Neural cell (in vitro differentiated cells): ENCODE measurements at regions not wholly inside any gene's neighbourhood (a gene's known extent, or its start where the extent isn't known, plus 50 kb on each side); places are given as distances from the start of the nearest gene placed in this dataset.

Source experiments
- H2AFZ ChIP-seq: fragments of 200-600, 300-800 bp; sonication (generic), shearing (Covaris generic); 2 replicates; pipeline ENCODE4 v1.6.0; 2014; ENCODE audit warnings: low read depth, mild to moderate bottlenecking, antibody characterized with exemption, low read length, moderate library complexity
- H3F3A ChIP-seq: fragments of 200-600 bp; shearing (Covaris generic); 2 replicates; pipeline ENCODE4 v1.6.1; 2016; ENCODE audit warnings: mild to moderate bottlenecking, moderate library complexity, mixed read lengths, antibody characterized with exemption, low read length; ENCODE audit not compliant: insufficient read depth, poor library complexity, severe bottlenecking
- H3K27ac ChIP-seq: fragments of 200-600, 300-800 bp; sonication (generic), shearing (Covaris generic); 2 replicates; pipeline ENCODE4 v1.5.1; 2014; ENCODE audit warnings: mild to moderate bottlenecking, low read length, moderate library complexity
- H3K27me3 ChIP-seq: fragments of 300-800, 200-600 bp; sonication (generic), shearing (Covaris generic); 2 replicates; pipeline ENCODE4 v1.6.0; 2014; ENCODE audit warnings: mild to moderate bottlenecking, low read depth, low read length, moderate library complexity; ENCODE audit not compliant: insufficient read depth
- H3K36me3 ChIP-seq: fragments of 300-800, 200-600 bp; sonication (generic), shearing (Covaris generic); 2 replicates; pipeline ENCODE4 v1.5.1; 2014; ENCODE audit warnings: mild to moderate bottlenecking, antibody characterized with exemption, low read length, moderate library complexity; ENCODE audit not compliant: insufficient read depth
- H3K4me2 ChIP-seq: fragments of 300-800, 200-600 bp; sonication (generic), shearing (Covaris generic); 2 replicates; pipeline ENCODE4 v1.6.0; 2014; ENCODE audit warnings: mild to moderate bottlenecking, low read length
- H3K4me3 ChIP-seq: fragments of 300-800, 200-600 bp; sonication (generic), shearing (Covaris generic); 2 replicates; pipeline ENCODE4 v1.5.1; 2014; ENCODE audit warnings: mild to moderate bottlenecking, low read length, moderate library complexity
- H3K79me2 ChIP-seq: fragments of 200-600 bp; shearing (Covaris generic); replicated peaks from 2 replicates; pipeline ENCODE4 v1.6.0; 2014; ENCODE audit warnings: mild to moderate bottlenecking, low read length, moderate library complexity; ENCODE audit not compliant: insufficient read depth
- H3K9ac ChIP-seq: fragments of 300-800, 200-600 bp; sonication (generic), shearing (Covaris generic); 2 replicates; pipeline ENCODE4 v1.6.1; 2016; ENCODE audit warnings: mild to moderate bottlenecking, low read length, mixed read lengths
- H3K9me2 ChIP-seq: fragments of 200-600 bp; shearing (Covaris generic); 2 replicates; pipeline ENCODE4 v1.6.1; 2016; ENCODE audit warnings: mild to moderate bottlenecking, low read length, mixed read lengths; ENCODE audit not compliant: insufficient read depth
- H3K9me3 ChIP-seq: fragments of 200-600, 300-800 bp; sonication (generic), shearing (Covaris generic); 2 replicates; pipeline ENCODE4 v1.6.1; 2016; ENCODE audit warnings: mild to moderate bottlenecking, mixed run types, low read length, moderate library complexity, mixed read lengths
- H4K20me1 ChIP-seq: fragments of 200-600 bp; shearing (Covaris generic); 2 replicates; pipeline ENCODE4 v1.6.1; 2016; ENCODE audit warnings: mild to moderate bottlenecking, mixed run types; ENCODE audit not compliant: insufficient read depth
- CTCF ChIP-seq: fragments of 450-650 bp; IDR thresholded peaks from 2 replicates; pipeline ENCODE4 v1.5.1; 2014; ENCODE audit warnings: antibody characterized with exemption, mild to moderate bottlenecking, moderate library complexity; ENCODE audit not compliant: poor library complexity, severe bottlenecking
- EP300 ChIP-seq: fragments of 450-650 bp; conservative IDR thresholded peaks from 2 replicates; pipeline ENCODE4 v1.6.1; 2014; ENCODE audit warnings: antibody characterized with exemption, mild to moderate bottlenecking, moderate library complexity; ENCODE audit not compliant: poor library complexity, severe bottlenecking
- EZH2 ChIP-seq: fragments of 200-600, 300-800 bp; shearing (Covaris generic), sonication (generic); IDR thresholded peaks from 2 replicates; pipeline ENCODE4 v1.6.1; 2014; ENCODE audit warnings: antibody characterized with exemption, low read length, borderline replicate concordance, mild to moderate bottlenecking; ENCODE audit not compliant: insufficient read depth, poor library complexity, severe bottlenecking
- MXI1 ChIP-seq: fragments of 450-650 bp; conservative IDR thresholded peaks from 2 replicates; pipeline ENCODE4 v1.6.1; 2014; ENCODE audit warnings: antibody characterized with exemption, mild to moderate bottlenecking; ENCODE audit not compliant: poor library complexity, severe bottlenecking
- POLR2AphosphoS5 ChIP-seq: IDR thresholded peaks from 2 replicates; pipeline ENCODE4 v1.6.1; 2012
- RAD21 ChIP-seq: fragments of 450-650 bp; conservative IDR thresholded peaks from 2 replicates; pipeline ENCODE4 v1.6.1; 2014; ENCODE audit warnings: antibody characterized with exemption, mild to moderate bottlenecking, moderate library complexity
- REST ChIP-seq: IDR thresholded peaks from 2 replicates; pipeline ENCODE4 v1.6.1; 2012; ENCODE audit warnings: borderline replicate concordance
- SMC3 ChIP-seq: fragments of 450-650 bp; conservative IDR thresholded peaks from 2 replicates; pipeline ENCODE4 v1.6.1; 2014; ENCODE audit warnings: antibody characterized with exemption, mild to moderate bottlenecking, moderate library complexity; ENCODE audit not compliant: poor library complexity
- TAF1 ChIP-seq: IDR thresholded peaks from 2 replicates; pipeline ENCODE4 v1.6.1; 2012; ENCODE audit warnings: low read depth

- Histone ChIP-seq H3K27me3 (no peaks in the 10 kb centered on the region), H3K79me2 (no peaks in the 10 kb centered on the region), H3K9ac (no peak overlapping the region), H3K9me2 (no peaks in the 10 kb centered on the region), H3K36me3 (no peaks in the 10 kb centered on the region), H3K4me2 (no peak overlapping the region), H3K27ac (no peak overlapping the region), H3K4me3 (no peak overlapping the region), H2AFZ (no peak overlapping the region), H3K9me3 (no peaks in the 10 kb centered on the region), H4K20me1 (no peaks in the 10 kb centered on the region), H3F3A (no peaks in the 10 kb centered on the region)
- TF ChIP-seq EP300 (no peak), POLR2AphosphoS5 (no peak), MXI1 (no peak), SMC3 (no peak), CTCF (no peak), TAF1 (no peak), REST (no peak)
Measured at GRCh38 chr13:74990992-74991391, 491.0 kb downstream of the TBC1D4 start.

GRCh38 chr13:74987124-74987690, 494.8 kb downstream of the TBC1D4 start:
- Histone ChIP-seq H3K9me2 (no peaks in the 10 kb centered on the region), H3K9me3 (no peaks in the 10 kb centered on the region), H3K9ac (no peak overlapping the region), H4K20me1 (no peaks in the 10 kb centered on the region), H3K4me2 (no peak overlapping the region), H3F3A (no peaks in the 10 kb centered on the region), H2AFZ (no peak overlapping the region), H3K79me2 (no peaks in the 10 kb centered on the region), H3K27me3 (no peaks in the 10 kb centered on the region), H3K4me3 (no peak overlapping the region), H3K36me3 (no peaks in the 10 kb centered on the region), H3K27ac (no peak overlapping the region)
- TF ChIP-seq TAF1 (no peak), CTCF (no peak), EP300 (no peak), EZH2 (no peak), RAD21 (no peak), SMC3 (no peak), REST (no peak), POLR2AphosphoS5 (no peak), MXI1 (no peak)
